ENCODE measurements at regions not wholly inside any gene's neighbourhood (a gene's known extent, or its start where the extent isn't known, plus 50 kb on each side); places are given as distances from the start of the nearest gene placed in this dataset.

DNA sequence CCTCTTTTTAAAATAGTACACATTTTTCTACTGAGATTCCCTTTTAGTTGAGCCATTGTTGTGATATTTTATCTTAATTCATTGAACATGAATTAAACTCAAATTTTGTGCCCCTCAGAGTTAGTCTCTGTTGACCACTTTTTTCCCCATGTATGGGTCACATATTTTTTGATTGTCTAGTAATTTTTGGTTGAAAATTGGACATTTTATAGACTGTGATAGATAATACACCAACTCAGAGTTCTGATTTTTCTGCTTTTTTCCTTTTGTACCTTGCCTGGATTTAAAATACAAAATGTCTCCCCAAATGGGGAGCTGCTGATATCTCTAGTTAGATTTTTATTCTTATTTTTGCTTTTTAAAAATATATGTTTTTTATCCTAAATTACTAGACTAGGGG lies 291.8 kb upstream of the CITED2 start:
- Histone ChIP-seq H3K27me3 (ENCODE audit: control insufficient read depth, insufficient read depth, low read length, poor library complexity, severe bottlenecking) (no peaks in the 10 kb centered on the region), H3K4me3 (ENCODE audit: low read length) (no peak overlapping the region), H3K9ac (ENCODE audit: extremely low read depth, low read length, poor library complexity, severe bottlenecking) (no peak overlapping the region), H3K27ac (ENCODE audit: low read depth, low read length) (no peak overlapping the region), H3K4me1 (ENCODE audit: control insufficient read depth, insufficient read depth, low read length) (no peaks in the 10 kb centered on the region), H3K36me3 (ENCODE audit: control insufficient read depth, insufficient read depth, low read length) (no peaks in the 10 kb centered on the region), H3K9me3 (ENCODE audit: control insufficient read depth, low read length) (peaks cover 4% of the 10 kb centered on the region)
- TF ChIP-seq, protein P1, sequence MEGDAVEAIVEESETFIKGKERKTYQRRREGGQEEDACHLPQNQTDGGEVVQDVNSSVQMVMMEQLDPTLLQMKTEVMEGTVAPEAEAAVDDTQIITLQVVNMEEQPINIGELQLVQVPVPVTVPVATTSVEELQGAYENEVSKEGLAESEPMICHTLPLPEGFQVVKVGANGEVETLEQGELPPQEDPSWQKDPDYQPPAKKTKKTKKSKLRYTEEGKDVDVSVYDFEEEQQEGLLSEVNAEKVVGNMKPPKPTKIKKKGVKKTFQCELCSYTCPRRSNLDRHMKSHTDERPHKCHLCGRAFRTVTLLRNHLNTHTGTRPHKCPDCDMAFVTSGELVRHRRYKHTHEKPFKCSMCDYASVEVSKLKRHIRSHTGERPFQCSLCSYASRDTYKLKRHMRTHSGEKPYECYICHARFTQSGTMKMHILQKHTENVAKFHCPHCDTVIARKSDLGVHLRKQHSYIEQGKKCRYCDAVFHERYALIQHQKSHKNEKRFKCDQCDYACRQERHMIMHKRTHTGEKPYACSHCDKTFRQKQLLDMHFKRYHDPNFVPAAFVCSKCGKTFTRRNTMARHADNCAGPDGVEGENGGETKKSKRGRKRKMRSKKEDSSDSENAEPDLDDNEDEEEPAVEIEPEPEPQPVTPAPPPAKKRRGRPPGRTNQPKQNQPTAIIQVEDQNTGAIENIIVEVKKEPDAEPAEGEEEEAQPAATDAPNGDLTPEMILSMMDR (conservative IDR thresholded peaks at IDR 0.05) = no peak
- Mint-ChIP-seq H3K27me3 (ENCODE audit: insufficient read depth) (no peaks in the 10 kb centered on the region), H3K27ac (no peak overlapping the region), H3K9me3 (peaks cover 26% of the 10 kb centered on the region), H3K4me3 (no peak overlapping the region), H3K4me1 (peaks cover 4% of the 10 kb centered on the region), H3K36me3 (ENCODE audit: low read depth) (peaks cover 2% of the 10 kb centered on the region)
- no peak for DNase-seq

DNA sequence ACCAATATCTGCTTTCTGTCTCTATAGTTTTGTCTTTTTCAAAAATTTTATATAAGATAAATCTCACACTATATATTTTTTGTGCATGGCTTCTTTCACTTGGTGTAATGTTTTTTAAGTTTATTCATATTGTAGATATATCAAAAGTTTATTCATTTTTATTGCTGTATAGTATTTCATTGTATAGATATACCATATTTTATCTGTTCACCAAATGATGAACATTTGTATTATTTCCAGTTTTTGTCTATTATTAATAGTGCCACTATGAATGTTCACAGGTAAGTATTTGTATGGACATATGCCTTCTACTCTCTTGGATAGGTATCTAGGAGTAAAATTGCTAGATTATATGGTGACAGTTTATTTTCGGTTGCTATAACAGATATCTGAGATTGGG lies 289.5 kb upstream of the CITED2 start:
- Histone ChIP-seq H3K4me3 (ENCODE audit: low read length) (no peak overlapping the region), H3K27ac (ENCODE audit: low read depth, low read length) (no peak overlapping the region), H3K36me3 (ENCODE audit: control insufficient read depth, insufficient read depth, low read length) (no peaks in the 10 kb centered on the region), H3K9ac (ENCODE audit: extremely low read depth, low read length, poor library complexity, severe bottlenecking) (no peak overlapping the region), H3K27me3 (ENCODE audit: control insufficient read depth, insufficient read depth, low read length, poor library complexity, severe bottlenecking) (no peaks in the 10 kb centered on the region), H3K9me3 (ENCODE audit: control insufficient read depth, low read length) (peaks cover 4% of the 10 kb centered on the region), H3K4me1 (ENCODE audit: control insufficient read depth, insufficient read depth, low read length) (no peaks in the 10 kb centered on the region)
- peaks cover 17% of the 10 kb centered on the region for H3K9me3 Mint-ChIP-seq
- peaks cover 4% of the 10 kb centered on the region for H3K4me1 Mint-ChIP-seq
- no peak overlapping the region for H3K27ac Mint-ChIP-seq
- 88 to 96% methylated on average over 1 of the region's 1 CpG for WGBS, 2 experiments (ENCODE audit: insufficient coverage in 1 of 2, insufficient read length in 1 of 2)
- no peaks in the 10 kb centered on the region for H3K27me3 Mint-ChIP-seq (ENCODE audit: insufficient read depth)
- H3K36me3 Mint-ChIP-seq (ENCODE audit: low read depth) = peaks cover 2% of the 10 kb centered on the region
- TF ChIP-seq, protein P1 (conservative IDR thresholded peaks at IDR 0.05) = no peak
- no peak for DNase-seq
- no peak overlapping the region for H3K4me3 Mint-ChIP-seq

DNA sequence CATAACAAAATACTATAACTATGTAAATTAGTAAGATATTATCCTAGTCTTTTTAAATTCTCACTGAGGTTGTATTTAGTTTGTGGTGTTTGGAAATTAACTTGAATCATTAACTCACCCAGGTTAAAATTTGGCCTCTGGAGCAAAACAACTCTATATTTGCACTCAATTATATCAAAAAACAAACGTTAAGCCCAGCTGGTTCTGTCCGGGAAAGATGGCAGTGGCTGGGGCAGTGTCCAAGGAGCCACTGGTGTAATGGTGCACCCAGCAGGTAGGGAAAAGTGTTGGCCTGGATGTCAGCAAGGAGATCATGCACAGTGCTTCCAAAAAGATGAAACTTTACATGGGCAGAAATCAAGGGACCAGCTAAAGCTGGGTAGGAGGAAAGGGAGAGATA lies 285.3 kb upstream of the CITED2 start:
- H3K27me3 Mint-ChIP-seq (ENCODE audit: insufficient read depth) = no peaks in the 10 kb centered on the region
- Histone ChIP-seq H3K9me3 (ENCODE audit: control insufficient read depth, low read length) (peaks cover 4% of the 10 kb centered on the region), H3K9ac (ENCODE audit: extremely low read depth, low read length, poor library complexity, severe bottlenecking) (no peak overlapping the region), H3K4me3 (ENCODE audit: low read length) (no peak overlapping the region), H3K36me3 (ENCODE audit: control insufficient read depth, insufficient read depth, low read length) (no peaks in the 10 kb centered on the region), H3K4me1 (ENCODE audit: control insufficient read depth, insufficient read depth, low read length) (no peaks in the 10 kb centered on the region), H3K27me3 (ENCODE audit: control insufficient read depth, insufficient read depth, low read length, poor library complexity, severe bottlenecking) (no peaks in the 10 kb centered on the region), H3K27ac (ENCODE audit: low read depth, low read length) (no peak overlapping the region)
- no peak for DNase-seq
- peaks cover 9% of the 10 kb centered on the region for H3K4me1 Mint-ChIP-seq
- H3K4me3 Mint-ChIP-seq = no peak overlapping the region
- WGBS, 2 experiments (ENCODE audit: insufficient coverage in 1 of 2, insufficient read length in 1 of 2) = 60 to 89% methylated on average over 1 to 2 of the region's 2 CpGs
- TF ChIP-seq, protein P1 (conservative IDR thresholded peaks at IDR 0.05) = no peak
- peaks cover 2% of the 10 kb centered on the region for H3K36me3 Mint-ChIP-seq (ENCODE audit: low read depth)
- no peak overlapping the region for H3K27ac Mint-ChIP-seq
- H3K9me3 Mint-ChIP-seq = peaks cover 14% of the 10 kb centered on the region

All from endodermal cell (in vitro differentiated cells).